Stomach (tissue), 8 donors: ENCODE measurements at regions not wholly inside any gene's neighbourhood (a gene's known extent, or its start where the extent isn't known, plus 50 kb on each side); places are given as distances from the start of the nearest gene placed in this dataset.

Experiments
- DNase-seq, 2 donors: peaks; one replicate each; pipeline versions ENCODE4 v3.0.0 to v3.0.0-alpha.2; 2013 to 2019
- H3K27ac ChIP-seq, 5 donors: fragments of 200-600 bp in 4 of 5; sonication (generic) in 4 of 5; one replicate each; pipeline ENCODE4 v1.5.1; 2013 to 2019; ENCODE audit warnings: mild to moderate bottlenecking in 1 of 5, moderate library complexity in 1 of 5
- H3K27me3 ChIP-seq, 3 donors: fragments of 200-600 bp; sonication (generic); one replicate each; pipeline ENCODE4 v1.5.1; 2017 to 2019; ENCODE audit warnings: mixed run types in 1 of 3
- H3K36me3 ChIP-seq, 4 donors: fragments of 200-600 bp; sonication (generic); 1 replicate in 3 of 4; 2 replicates in 1 of 4; pipeline ENCODE4 v1.5.1; 2016 to 2019
- H3K4me1 ChIP-seq, 4 donors: fragments of 200-600 bp; sonication (generic); one replicate each; pipeline ENCODE4 v1.5.1; 2016 to 2019
- H3K4me3 ChIP-seq, 4 donors: fragments of 200-600 bp; sonication (generic) in 3 of 4; one replicate each; pipeline ENCODE4 v1.5.1; 2016 to 2019; ENCODE audit warnings: mild to moderate bottlenecking in 1 of 4
- H3K9me3 ChIP-seq, 4 donors: fragments of 200-600 bp; sonication (generic); one replicate each; pipeline ENCODE4 v1.5.1; 2016 to 2019
- CTCF ChIP-seq, 7 experiments: fragments of 450-650 bp in 4 of 7; fragments of 200-600 bp in 3 of 7; sonication (generic) in 3 of 7; IDR thresholded peaks; one replicate each; pipeline ENCODE4 v1.5.1; 2016 to 2019; ENCODE audit warnings: antibody characterized with exemption in 7 of 7, control low read depth in 2 of 7, mild to moderate bottlenecking in 1 of 7
- EP300 ChIP-seq: sonication (generic); formaldehyde crosslinking; IDR thresholded peaks from one replicate; pipeline ENCODE4 v1.6.1; 2017; ENCODE audit warnings: antibody characterized with exemption
- POLR2A ChIP-seq, 4 donors: fragments of 450-650 bp; IDR thresholded peaks; one replicate each; pipeline ENCODE4 v1.6.1; 2016; ENCODE audit warnings: antibody characterized with exemption in 4 of 4, control low read depth in 2 of 4, mild to moderate bottlenecking in 1 of 4, moderate library complexity in 1 of 4
- POLR2AphosphoS5 ChIP-seq, 3 donors: sonication (generic); formaldehyde crosslinking; IDR thresholded peaks; one replicate each; pipeline ENCODE4 v1.6.1; 2016; ENCODE audit warnings: antibody characterized with exemption in 3 of 3
- WGBS, 5 donors: extraction: QIAGEN DNeasy Blood & Tissue Kit in 3 of 5; methylation state at CpG; one replicate each; pipeline versions ENCODE4 v1.1.5 to v1.1.7; 2013 to 2018; 5-methylcytosine and 5-hydroxymethylcytosine counted together
- intact Hi-C: fragments of 100-400 bp; cut with DNase I; formaldehyde crosslinking; loops from one replicate; pipeline ENCODE4 v1.15.1; 2023; ENCODE audit warnings: low total_unique reads
- donor health status: healthy with polysubstance abuse.
- donor health status: Bipolar disorder and iron deficiency.
- donor health status: healthy.

- no peak overlapping the region for H3K27ac ChIP-seq
Observed at GRCh38 chr5:98498028-98498427, 275.4 kb upstream of the RGMB start.

GRCh38 chr5:98499892-98500291 lies 273.6 kb upstream of the RGMB start:
- Histone ChIP-seq H3K36me3 (no peaks in the 10 kb centered on the region), H3K27me3 (no peaks in the 10 kb centered on the region), H3K9me3 (no peaks in the 10 kb centered on the region), H3K27ac (no peak overlapping the region), H3K4me3 (no peak overlapping the region), H3K4me1 (peaks cover 6 to 23% (median 14%) of the 10 kb centered on the region in 4 donors)
- WGBS, 5 donors = 50 to 75% (median 63%) methylated on average over 1 of the region's 1 CpG
- DNase-seq = no peak
- TF ChIP-seq POLR2AphosphoS5 (IDR thresholded peaks at IDR 0.05) (no peak), POLR2A (IDR thresholded peaks at IDR 0.05) (no peak), CTCF (IDR thresholded peaks at IDR 0.05) (no peak), EP300 (no peak)
- intact Hi-C loops = no loop called here

More at GRCh38 chr5:98498028-98498427, 275.4 kb upstream of the RGMB start:
- DNase-seq = no peak
- Histone ChIP-seq H3K4me1 (peaks cover 0 to 17% (median 7%) of the 10 kb centered on the region in 4 donors), H3K27me3 (no peaks in the 10 kb centered on the region), H3K4me3 (no peak overlapping the region), H3K9me3 (peaks cover 0 to 13% (median 4%) of the 10 kb centered on the region in 4 donors), H3K36me3 (no peaks in the 10 kb centered on the region)
- 25 to 55% (median 35%) methylated on average over 2 of the region's 2 CpGs for WGBS, 5 donors
- no peak for TF ChIP-seq POLR2AphosphoS5 (IDR thresholded peaks at IDR 0.05)
- no peak for TF ChIP-seq POLR2A (IDR thresholded peaks at IDR 0.05)
- no peak for TF ChIP-seq CTCF (IDR thresholded peaks at IDR 0.05)
- no peak for TF ChIP-seq EP300
- intact Hi-C loops = no loop called here

GRCh38 chr5:98500811-98501210 lies 272.7 kb upstream of the RGMB start:
- intact Hi-C loops = no loop called here

GRCh38 chr5:98503616-98504015 lies 269.8 kb upstream of the RGMB start:
- H3K4me1 ChIP-seq = peaks cover 6 to 23% (median 15%) of the 10 kb centered on the region in 4 donors
- H3K36me3 ChIP-seq = no peaks in the 10 kb centered on the region
- no peak overlapping the region for H3K4me3 ChIP-seq
- H3K27me3 ChIP-seq = no peaks in the 10 kb centered on the region
- 20 to 40% (median 36%) methylated on average over 2 of the region's 2 CpGs for WGBS, 5 donors
- H3K9me3 ChIP-seq = no peaks in the 10 kb centered on the region
- TF ChIP-seq POLR2AphosphoS5 (IDR thresholded peaks at IDR 0.05) = no peak
- no peak for TF ChIP-seq EP300
- TF ChIP-seq CTCF (IDR thresholded peaks at IDR 0.05) = no peak
- TF ChIP-seq POLR2A (IDR thresholded peaks at IDR 0.05) = no peak
- no peak for DNase-seq
- peak overlapping the region; percentile 1 to 75 (median 62) for H3K27ac ChIP-seq
- intact Hi-C loops = no loop called here

More at GRCh38 chr5:98500811-98501210, 272.7 kb upstream of the RGMB start:
- Histone ChIP-seq H3K27me3 (no peaks in the 10 kb centered on the region), H3K4me3 (no peak overlapping the region), H3K9me3 (no peaks in the 10 kb centered on the region), H3K4me1 (peaks cover 6 to 23% (median 17%) of the 10 kb centered on the region in 4 donors), H3K36me3 (no peaks in the 10 kb centered on the region), H3K27ac (no peak overlapping the region)
- TF ChIP-seq EP300 = no peak
- TF ChIP-seq POLR2A (IDR thresholded peaks at IDR 0.05) = no peak
- no peak for TF ChIP-seq CTCF (IDR thresholded peaks at IDR 0.05)
- TF ChIP-seq POLR2AphosphoS5 (IDR thresholded peaks at IDR 0.05) = no peak
- no peak for DNase-seq
- 32 to 63% (median 44%) methylated on average over 3 of the region's 3 CpGs for WGBS, 5 donors
